ENCODE measurements at regions not wholly inside any gene's neighbourhood (a gene's known extent, or its start where the extent isn't known, plus 50 kb on each side); places are given as distances from the start of the nearest gene placed in this dataset.

- TF ChIP-seq, protein P1, sequence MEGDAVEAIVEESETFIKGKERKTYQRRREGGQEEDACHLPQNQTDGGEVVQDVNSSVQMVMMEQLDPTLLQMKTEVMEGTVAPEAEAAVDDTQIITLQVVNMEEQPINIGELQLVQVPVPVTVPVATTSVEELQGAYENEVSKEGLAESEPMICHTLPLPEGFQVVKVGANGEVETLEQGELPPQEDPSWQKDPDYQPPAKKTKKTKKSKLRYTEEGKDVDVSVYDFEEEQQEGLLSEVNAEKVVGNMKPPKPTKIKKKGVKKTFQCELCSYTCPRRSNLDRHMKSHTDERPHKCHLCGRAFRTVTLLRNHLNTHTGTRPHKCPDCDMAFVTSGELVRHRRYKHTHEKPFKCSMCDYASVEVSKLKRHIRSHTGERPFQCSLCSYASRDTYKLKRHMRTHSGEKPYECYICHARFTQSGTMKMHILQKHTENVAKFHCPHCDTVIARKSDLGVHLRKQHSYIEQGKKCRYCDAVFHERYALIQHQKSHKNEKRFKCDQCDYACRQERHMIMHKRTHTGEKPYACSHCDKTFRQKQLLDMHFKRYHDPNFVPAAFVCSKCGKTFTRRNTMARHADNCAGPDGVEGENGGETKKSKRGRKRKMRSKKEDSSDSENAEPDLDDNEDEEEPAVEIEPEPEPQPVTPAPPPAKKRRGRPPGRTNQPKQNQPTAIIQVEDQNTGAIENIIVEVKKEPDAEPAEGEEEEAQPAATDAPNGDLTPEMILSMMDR (IDR thresholded peaks at IDR 0.05) = no peak
- TF ChIP-seq POLR2A (IDR thresholded peaks at IDR 0.05) = no peak
Observed at GRCh38 chr14:53310412-53310811, 157.3 kb upstream of the DDHD1 start.
